Neuronal stem cell (in vitro differentiated cells): ENCODE measurements at regions not wholly inside any gene's neighbourhood (a gene's known extent, or its start where the extent isn't known, plus 50 kb on each side); places are given as distances from the start of the nearest gene placed in this dataset.

Experiments used
- DNase-seq: peaks from one replicate; pipeline ENCODE4 v3.0.0-alpha.2; 2013; ENCODE audit warnings: low spot score
- H2AFZ ChIP-seq: one replicate; pipeline ENCODE4 v1.6.1; 2013; ENCODE audit warnings: mild to moderate bottlenecking, low read length, inconsistent platforms
- H2AK5ac ChIP-seq: 2 replicates; pipeline ENCODE4 v1.6.1; 2013; ENCODE audit warnings: low read depth, mild to moderate bottlenecking, inconsistent platforms, low read length, moderate library complexity, mixed read lengths
- H2BK120ac ChIP-seq: 2 replicates; pipeline ENCODE4 v1.6.1; 2013; ENCODE audit warnings: low read depth, mild to moderate bottlenecking, inconsistent platforms, low read length, moderate library complexity, mixed read lengths
- H2BK12ac ChIP-seq: one replicate; pipeline ENCODE4 v1.6.1; 2013; ENCODE audit warnings: low read length, inconsistent platforms
- H2BK15ac ChIP-seq: 2 replicates; pipeline ENCODE4 v1.6.1; 2013; ENCODE audit warnings: mild to moderate bottlenecking, low read length, inconsistent platforms, mixed read lengths
- H2BK5ac ChIP-seq: one replicate; pipeline ENCODE4 v1.6.1; 2013; ENCODE audit warnings: inconsistent platforms, mild to moderate bottlenecking, low read length, moderate library complexity
- H3K14ac ChIP-seq: one replicate; pipeline ENCODE4 v1.6.1; 2013; ENCODE audit warnings: low read length, inconsistent platforms
- H3K18ac ChIP-seq: 2 replicates; pipeline ENCODE4 v1.6.1; 2013; ENCODE audit warnings: low read length, inconsistent platforms
- H3K23ac ChIP-seq: 2 replicates; pipeline ENCODE4 v1.6.1; 2013; ENCODE audit warnings: low read depth, mild to moderate bottlenecking, mixed read lengths, low read length, inconsistent platforms; ENCODE audit not compliant: poor library complexity
- H3K27ac ChIP-seq: replicated peaks from 3 replicates; pipeline ENCODE4 v1.5.1; 2013; ENCODE audit warnings: low read length, inconsistent platforms
- H3K27me3 ChIP-seq, 3 experiments: 2 replicates each; pipeline ENCODE4 v1.6.1; 2013; ENCODE audit warnings: low read length in 3 of 3, mild to moderate bottlenecking in 2 of 3, inconsistent platforms in 1 of 3, low read depth in 1 of 3, mixed read lengths in 1 of 3, moderate library complexity in 1 of 3; ENCODE audit not compliant: control insufficient read depth in 3 of 3, insufficient read depth in 3 of 3
- H3K36me3 ChIP-seq, 2 donors: replicated peaks in 1 of 2; 2 replicates each; pipeline ENCODE4 v1.6.1; 2013; ENCODE audit warnings: low read length in 2 of 2; ENCODE audit not compliant: control insufficient read depth in 2 of 2, insufficient read depth in 2 of 2
- H3K4ac ChIP-seq: 2 replicates; pipeline ENCODE4 v1.6.1; 2013; ENCODE audit warnings: inconsistent platforms, mild to moderate bottlenecking, low read length, moderate library complexity
- H3K4me1 ChIP-seq, 2 donors: 1 replicate in 1 of 2; 2 replicates in 1 of 2; pipeline ENCODE4 v1.6.1; 2013; ENCODE audit warnings: low read length in 2 of 2, low read depth in 1 of 2; ENCODE audit not compliant: control insufficient read depth in 2 of 2, insufficient read depth in 1 of 2
- H3K4me2 ChIP-seq: one replicate; pipeline ENCODE4 v1.6.1; 2013; ENCODE audit warnings: mild to moderate bottlenecking, low read length, inconsistent platforms; ENCODE audit not compliant: insufficient read depth, poor library complexity, severe bottlenecking
- H3K4me3 ChIP-seq, 2 donors: 2 replicates each; pipeline ENCODE4 v1.5.1; 2013; ENCODE audit warnings: low read length in 2 of 2, mild to moderate bottlenecking in 2 of 2, inconsistent platforms in 1 of 2, moderate library complexity in 1 of 2
- H3K79me1 ChIP-seq: one replicate; pipeline ENCODE4 v1.6.1; 2013; ENCODE audit warnings: low read depth, mild to moderate bottlenecking, inconsistent platforms, low read length, moderate library complexity
- H3K9ac ChIP-seq: one replicate; pipeline ENCODE4 v1.6.1; 2013; ENCODE audit warnings: mild to moderate bottlenecking, low read depth, low read length, inconsistent platforms; ENCODE audit not compliant: poor library complexity
- H3K9me3 ChIP-seq, 2 donors: replicated peaks in 1 of 2; 2 replicates each; pipeline versions ENCODE3 to v1.6.1; 2013; ENCODE audit warnings: low read length in 2 of 2, mild to moderate bottlenecking in 2 of 2, inconsistent platforms in 1 of 2, low read depth in 1 of 2, mixed read lengths in 1 of 2, moderate library complexity in 1 of 2; ENCODE audit not compliant: control insufficient read depth in 2 of 2, insufficient read depth in 1 of 2
- H4K8ac ChIP-seq: one replicate; pipeline ENCODE4 v1.6.1; 2013; ENCODE audit warnings: low read depth, mild to moderate bottlenecking, inconsistent platforms, low read length, moderate library complexity
- H4K91ac ChIP-seq: one replicate; pipeline ENCODE4 v1.6.1; 2013; ENCODE audit warnings: low read length, low read depth, mild to moderate bottlenecking, inconsistent platforms; ENCODE audit not compliant: poor library complexity
- WGBS, 2 donors: extraction: QIAGEN DNeasy Blood & Tissue Kit; methylation state at CpG; one replicate each; pipeline ENCODE4 v1.1.7; 2013; ENCODE audit warnings: missing lambda C conversion rate in 2 of 2, mixed read lengths in 1 of 2; ENCODE audit not compliant: insufficient read length in 2 of 2, insufficient replicate concordance in 1 of 2; ENCODE audit errors: extremely low coverage in 2 of 2; 5-methylcytosine and 5-hydroxymethylcytosine counted together

DNA sequence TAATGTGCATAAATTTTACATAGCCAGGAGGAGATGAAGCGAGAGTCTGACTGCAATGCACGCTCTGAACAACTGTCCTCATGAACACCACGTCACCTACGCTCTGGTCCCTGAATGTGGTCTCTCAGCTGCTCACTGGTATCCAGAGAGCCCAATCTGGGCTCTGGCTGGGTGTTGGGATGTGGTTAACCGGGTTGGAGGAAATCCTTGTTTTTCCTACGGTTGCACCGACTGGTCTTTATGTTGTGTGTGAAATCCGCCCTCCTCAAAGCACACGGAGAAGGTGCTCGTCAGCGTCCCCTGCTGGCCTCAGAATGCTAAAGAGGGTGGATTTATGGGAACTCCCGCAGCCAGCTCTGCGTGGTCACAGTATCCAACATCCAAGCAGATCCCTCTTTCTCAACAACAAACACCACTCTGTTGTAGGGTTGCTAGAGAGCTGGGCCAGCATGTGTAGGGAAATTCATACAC, 51.8 kb upstream of the FAM89A start:
- H3K4ac ChIP-seq = no peak overlapping the region
- peaks cover 9 to 12% of the 10 kb centered on the region in 2 donors for H3K4me1 ChIP-seq
- H3K9ac ChIP-seq = no peak overlapping the region
- H3K23ac ChIP-seq = no peak overlapping the region
- no peak overlapping the region for H3K4me3 ChIP-seq
- H3K18ac ChIP-seq = no peak overlapping the region
- peak; percentile 9 for DNase-seq
- H2AK5ac ChIP-seq = no peak overlapping the region
- H3K9me3 ChIP-seq = no peaks in the 10 kb centered on the region
- no peaks in the 10 kb centered on the region for H3K36me3 ChIP-seq
- H4K91ac ChIP-seq = no peak overlapping the region
- no peaks in the 10 kb centered on the region for H3K79me1 ChIP-seq
- no peak overlapping the region for H3K14ac ChIP-seq
- H3K27me3 ChIP-seq = peaks cover 0 to 12% (median 0%) of the 10 kb centered on the region in 3 experiments
- H3K4me2 ChIP-seq = no peak overlapping the region
- no CpG with 5 or more reads among the region's 13 CpGs for WGBS, 2 donors
- no peak overlapping the region for H2BK15ac ChIP-seq
- H2AFZ ChIP-seq = no peak overlapping the region
- H2BK12ac ChIP-seq = no peak overlapping the region
- no peak overlapping the region for H4K8ac ChIP-seq
- no peak overlapping the region for H2BK120ac ChIP-seq
- H2BK5ac ChIP-seq = no peak overlapping the region
- H3K27ac ChIP-seq = no peak overlapping the region

- Histone ChIP-seq H3K4me1 (peaks cover 9 to 12% of the 10 kb centered on the region in 2 donors), H4K8ac (no peak overlapping the region), H2BK5ac (no peak overlapping the region), H3K27me3 (peaks cover 0 to 7% (median 0%) of the 10 kb centered on the region in 3 experiments), H3K79me1 (no peaks in the 10 kb centered on the region), H3K4me3 (no peak overlapping the region), H3K14ac (no peak overlapping the region), H2AFZ (no peak overlapping the region), H3K9ac (no peak overlapping the region), H3K27ac (no peak overlapping the region), H3K36me3 (no peaks in the 10 kb centered on the region), H2BK15ac (no peak overlapping the region), H3K23ac (no peak overlapping the region), H2BK12ac (no peak overlapping the region), H2AK5ac (no peak overlapping the region), H3K9me3 (no peaks in the 10 kb centered on the region), H3K4me2 (no peak overlapping the region), H4K91ac (no peak overlapping the region), H3K4ac (no peak overlapping the region), H3K18ac (no peak overlapping the region), H2BK120ac (no peak overlapping the region)
- DNase-seq = no peak
- no CpG with 5 or more reads among the region's 6 CpGs for WGBS, 2 donors
These were observed 51.4 kb upstream of the FAM89A start for GRCh38 chr1:231091415-231091814.
